UCSD-AML1 (cell line): ENCODE measurements at regions not wholly inside any gene's neighbourhood (a gene's known extent, or its start where the extent isn't known, plus 50 kb on each side); places are given as distances from the start of the nearest gene placed in this dataset.
"Not testable (repeated sequence)": the region's sequence is repeated elsewhere in the genome, so short reads cannot be mapped to it uniquely, and the experiment has no call there.

ENCODE experiments used
- DNase-seq: peaks from one replicate; lab custom pipeline; 2025; ENCODE audit not compliant: unreplicated experiment; lab: John Stamatoyannopoulos, UW

DNA sequence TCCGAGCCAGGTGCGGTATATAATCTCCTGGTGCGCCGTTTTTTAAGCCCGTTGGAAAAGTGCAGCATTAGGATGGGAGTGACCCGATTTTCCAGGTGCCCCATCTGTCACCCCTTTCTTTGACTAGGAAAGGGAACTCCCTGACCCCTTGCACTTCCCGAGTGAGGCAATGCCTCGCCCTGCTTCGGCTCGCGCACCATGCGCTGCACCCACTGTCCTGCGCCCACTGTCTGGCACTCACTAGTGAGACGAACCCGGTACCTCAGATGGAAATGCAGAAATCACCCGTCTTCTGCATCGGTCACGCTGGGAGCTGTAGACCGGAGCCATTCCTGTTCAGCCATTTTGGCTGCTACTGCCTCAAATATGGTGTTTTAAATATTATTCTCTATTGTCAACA, 198.0 kb downstream of the MEIS1 start:
- DNase-seq, result not testable (repeated sequence)

DNA sequence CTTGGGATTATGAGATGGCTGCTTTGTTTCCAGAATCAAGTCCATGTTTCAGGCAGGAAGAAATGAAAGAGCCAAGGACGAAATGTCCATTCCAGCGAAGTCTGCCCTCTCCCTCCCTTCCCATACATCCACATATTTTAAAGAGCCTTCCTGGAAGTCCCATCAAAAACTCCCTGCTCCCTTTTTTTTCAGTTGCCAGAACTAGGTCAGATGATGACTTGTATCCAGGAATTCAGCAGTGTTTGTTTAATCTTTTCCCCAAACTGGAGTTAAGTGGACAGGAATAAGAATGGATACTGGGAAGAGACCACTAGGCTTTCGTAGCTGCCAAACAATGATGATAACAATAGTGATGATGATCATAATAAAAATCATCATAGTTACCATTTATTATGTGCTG, 198.7 kb downstream of the MEIS1 start:
- no peak for DNase-seq

DNA sequence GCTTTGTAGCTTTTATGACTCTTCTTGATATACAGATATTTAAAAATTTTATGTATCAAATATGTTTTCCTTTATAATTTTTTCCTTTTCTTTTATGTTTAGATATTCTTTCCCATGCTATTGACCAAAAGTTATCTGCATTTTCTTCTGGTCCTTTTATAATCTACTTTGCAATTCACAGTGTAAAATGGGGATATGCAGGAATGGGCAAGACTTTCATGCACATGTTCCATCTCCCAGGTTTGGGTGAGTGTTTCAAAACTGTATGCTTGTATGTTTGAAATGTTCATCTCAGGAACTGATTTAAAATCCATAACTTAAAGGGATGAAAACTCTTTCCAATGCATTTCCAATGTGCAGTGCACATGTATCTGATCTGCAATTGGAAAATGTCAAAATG, 199.9 kb downstream of the MEIS1 start:
- DNase-seq, result no peak

DNA sequence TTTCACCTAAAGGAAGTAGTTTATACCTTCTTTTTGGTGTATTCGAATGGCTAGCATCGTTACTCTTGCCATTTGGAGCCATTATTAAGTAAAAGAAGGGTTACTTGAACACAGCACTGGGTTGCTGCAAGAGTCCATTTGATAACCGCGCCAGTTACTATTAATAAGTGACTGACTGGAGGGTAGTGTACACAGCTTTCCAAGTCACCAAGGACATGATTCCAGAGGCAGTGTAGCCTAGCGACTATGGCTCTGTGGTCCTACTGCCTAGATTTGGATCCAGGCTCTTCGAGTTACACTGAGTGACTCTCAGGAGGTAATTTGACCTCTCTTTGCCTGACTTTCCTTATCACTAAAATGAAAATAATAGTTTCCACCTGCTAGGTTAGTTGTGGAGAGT, 206.8 kb downstream of the MEIS1 start:
- DNase-seq, result no peak

DNA sequence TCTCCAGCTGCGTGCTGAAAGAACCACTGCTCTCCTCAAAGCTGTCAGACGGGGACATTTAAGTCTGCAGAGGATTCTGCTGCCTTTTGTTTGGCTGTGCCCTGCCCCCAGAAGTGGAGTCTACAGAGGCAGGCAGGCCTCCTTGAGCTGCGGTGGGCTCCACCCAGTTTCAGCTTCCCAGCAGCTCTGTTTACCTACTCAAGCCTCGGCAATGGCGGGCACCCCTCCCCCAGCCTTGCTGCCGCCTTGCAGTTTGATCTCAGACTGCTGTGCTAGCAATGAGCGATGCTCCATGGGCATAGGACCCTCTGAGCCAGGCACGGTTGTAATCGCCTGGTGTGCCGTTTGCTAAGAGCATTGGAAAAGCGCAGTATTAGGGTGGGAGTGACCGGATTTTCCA, 213.2 kb downstream of the MEIS1 start:
- DNase-seq, result not testable (repeated sequence)

DNA sequence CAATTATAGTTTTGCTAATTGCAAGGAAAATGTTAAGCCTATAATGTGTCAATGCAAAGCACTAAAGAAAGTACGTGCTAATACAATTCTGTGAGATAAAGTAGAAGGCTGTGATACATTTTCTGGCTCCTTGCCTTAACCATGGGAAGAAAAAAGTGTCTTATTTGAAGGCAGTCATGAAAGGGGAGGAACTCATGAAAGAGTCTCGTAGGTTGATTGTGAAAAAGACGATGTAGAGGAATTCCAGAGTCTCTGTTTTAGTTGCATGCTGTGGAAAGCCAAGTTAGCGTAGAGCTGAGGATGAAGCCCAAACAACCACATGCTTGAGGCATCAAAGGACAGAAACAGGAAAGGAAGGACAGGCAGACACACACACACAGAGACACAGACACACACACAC, 214.1 kb downstream of the MEIS1 start:
- no peak for DNase-seq

DNA sequence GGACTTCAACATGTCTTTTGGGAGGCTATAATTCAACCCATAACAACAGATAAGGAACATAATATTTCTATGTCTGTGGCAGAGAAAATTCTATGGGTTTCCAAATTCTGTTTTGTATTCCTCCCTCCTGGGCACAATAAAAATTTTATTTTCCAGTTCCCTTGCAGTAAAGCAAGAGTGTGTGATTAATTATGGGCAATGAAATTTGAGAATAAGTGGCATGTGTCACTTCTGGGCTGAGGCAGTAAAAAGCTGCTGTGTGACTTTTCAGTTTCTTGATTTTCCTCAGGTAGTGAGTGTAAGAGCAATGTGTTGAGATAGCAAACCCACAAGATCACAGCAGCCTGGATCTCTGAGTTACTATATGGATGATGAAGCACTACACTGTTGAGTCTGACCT, 216.4 kb downstream of the MEIS1 start:
- DNase-seq, result no peak

DNA sequence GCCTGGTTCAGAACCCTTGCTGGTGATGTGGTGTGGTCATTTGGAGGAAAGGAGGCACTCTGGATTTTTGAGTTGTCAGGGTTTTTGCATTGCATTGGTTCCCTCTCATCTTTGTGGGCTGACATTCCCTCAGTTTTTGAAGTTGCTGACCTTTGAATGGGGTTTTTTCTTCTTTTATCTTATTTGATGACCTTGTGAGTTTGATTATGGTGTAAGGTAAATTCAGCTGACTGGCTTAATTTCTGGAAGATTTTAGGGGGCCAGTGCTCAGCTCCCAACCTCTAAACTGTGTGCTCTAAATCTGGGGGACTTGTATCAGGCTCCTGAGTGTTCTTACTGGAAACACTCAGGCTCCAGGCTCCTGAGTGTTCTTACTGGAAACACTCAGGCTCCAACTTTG, 225.9 kb downstream of the MEIS1 start:
- DNase-seq, result no peak

DNA sequence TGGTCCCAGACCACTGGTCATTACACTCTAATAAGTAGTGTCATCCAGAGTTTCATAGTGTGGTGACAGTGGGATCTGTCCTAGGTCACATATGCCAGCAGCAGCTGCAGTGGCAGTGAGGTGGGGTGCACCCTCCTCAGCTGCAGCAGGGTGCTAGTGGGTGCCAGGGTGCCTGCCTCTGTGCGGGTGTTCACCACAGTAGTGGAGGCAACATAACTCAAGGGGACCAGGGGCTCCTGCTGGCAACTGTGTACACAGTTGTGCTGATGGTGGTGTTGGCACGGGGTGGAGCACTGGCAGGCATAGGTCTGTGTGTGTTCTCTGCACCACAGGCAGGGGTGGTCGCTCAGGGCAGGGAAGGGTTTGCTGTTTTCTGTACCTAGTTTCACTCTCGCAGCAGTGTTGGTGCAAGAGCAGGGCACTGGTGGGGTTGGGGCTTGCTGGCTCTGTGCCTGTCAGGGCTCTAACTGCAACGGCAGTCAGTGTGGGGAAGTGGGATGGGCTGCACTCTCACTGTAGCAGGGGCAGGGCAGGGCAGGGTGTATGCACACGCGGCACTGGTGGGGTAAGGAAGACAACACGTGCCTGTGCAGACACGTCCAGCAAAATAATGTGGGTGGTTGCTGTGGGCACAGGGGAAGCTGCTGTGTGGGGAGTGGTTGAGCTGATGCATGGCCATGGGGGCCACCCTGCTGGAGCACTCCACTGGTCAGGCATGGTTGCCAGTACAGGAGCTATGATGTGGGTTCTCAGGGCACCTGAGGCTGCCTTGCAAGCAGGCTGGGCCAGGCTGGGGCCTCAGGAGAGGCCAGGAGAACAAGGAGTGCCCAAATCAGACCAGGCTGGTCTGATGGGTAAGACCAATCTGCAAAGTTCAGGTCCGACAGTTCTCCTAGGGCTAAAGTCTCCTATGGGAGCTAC, 226.6 kb downstream of the MEIS1 start:
- DNase-seq, result no peak

DNA sequence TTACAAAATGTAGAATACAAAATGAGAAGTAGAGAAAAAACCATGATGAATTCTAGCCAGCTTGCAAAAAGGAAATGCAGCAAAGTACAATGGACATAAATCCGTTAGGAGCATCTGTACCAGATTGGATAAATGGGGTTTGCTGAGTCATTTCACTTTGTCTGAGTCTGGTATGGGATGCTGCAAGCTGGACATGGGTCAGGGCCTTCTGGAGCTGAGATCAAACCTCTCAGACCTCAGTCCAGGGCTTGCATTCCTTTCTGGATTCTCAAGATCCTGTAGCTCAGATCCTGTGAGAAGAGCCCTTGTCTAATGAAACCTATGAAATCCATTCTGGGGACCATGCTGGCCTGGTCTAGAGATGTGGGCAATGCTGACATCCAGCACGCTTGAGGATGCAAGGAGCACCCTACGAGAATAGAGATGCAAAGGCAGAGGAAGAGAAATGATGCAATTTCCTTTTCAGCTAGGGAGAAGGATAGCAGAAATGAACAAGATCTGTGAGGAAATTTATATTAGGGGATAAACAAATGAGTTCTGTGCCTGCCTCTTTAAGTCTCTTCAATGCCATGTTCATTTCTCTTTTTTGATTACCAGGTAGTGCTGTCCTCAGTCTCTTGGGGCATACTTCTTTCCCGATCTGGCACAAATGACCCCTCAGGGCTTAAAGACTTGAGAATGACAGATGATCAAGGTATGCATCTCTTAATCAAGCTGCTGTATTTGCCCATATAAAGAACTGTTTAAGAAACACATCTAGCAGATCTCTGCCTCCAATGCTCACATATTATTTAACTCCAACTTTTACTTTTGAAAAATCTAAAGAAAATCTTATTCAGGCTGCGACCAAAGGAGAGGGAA, 230.4 kb downstream of the MEIS1 start:
- DNase-seq, result no peak

DNA sequence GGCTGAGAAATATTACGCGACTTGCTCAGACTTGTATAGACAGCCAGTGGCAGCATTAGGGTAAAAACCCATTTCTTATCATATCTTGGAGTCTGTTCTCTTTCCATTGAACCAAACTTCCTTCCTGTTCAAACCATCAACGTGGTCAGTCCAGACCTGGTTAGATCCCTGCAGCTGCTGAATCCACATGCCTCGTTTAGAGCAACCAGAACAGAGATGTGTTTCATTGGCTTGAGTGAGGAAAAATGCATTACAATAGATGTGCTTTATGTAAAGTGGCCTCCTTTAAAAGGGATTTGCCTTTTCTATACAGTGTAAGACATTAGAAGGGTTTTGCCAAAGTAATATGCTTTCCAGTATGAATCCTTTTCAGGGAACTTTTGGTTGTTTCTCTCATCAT, 232.4 kb downstream of the MEIS1 start:
- no peak for DNase-seq

DNA sequence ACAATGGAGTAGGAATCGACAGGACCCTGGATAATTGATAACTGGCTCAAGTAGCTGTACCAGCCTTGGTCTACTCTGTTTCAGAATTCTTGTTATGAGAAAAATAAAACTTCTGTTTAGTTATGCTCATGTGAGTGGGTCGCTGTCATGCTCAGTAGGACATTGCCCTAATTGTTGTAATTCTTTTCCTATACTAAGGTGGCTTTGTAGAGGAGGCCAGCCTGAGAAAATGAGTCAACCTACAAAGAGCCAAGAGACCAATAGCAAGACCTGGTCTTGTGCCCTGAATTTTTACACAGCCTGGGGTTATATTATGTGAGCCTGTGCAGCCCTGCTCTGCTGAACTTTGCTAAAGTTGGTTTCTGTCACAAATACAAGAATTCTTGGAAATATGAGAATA, 238.4 kb downstream of the MEIS1 start:
- DNase-seq, result no peak

DNA sequence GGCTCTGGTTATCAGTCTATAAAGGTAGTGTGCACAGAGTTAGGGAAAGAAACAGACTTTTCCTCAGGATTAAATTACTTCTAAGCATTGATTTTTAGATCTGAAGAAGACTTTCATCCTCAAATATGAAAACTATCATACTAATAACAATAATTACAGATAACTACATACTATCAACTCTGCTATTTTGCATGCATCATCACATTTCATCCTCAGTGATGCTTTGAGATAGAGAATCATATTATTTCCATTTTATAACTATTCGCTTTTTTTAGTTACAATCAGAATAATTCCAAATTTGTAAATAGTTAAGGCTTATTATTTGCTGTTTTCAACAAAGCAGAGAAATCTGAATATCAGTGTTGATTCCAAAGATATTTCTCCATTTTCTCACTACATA, 239.2 kb downstream of the MEIS1 start:
- DNase-seq, result no peak

DNA sequence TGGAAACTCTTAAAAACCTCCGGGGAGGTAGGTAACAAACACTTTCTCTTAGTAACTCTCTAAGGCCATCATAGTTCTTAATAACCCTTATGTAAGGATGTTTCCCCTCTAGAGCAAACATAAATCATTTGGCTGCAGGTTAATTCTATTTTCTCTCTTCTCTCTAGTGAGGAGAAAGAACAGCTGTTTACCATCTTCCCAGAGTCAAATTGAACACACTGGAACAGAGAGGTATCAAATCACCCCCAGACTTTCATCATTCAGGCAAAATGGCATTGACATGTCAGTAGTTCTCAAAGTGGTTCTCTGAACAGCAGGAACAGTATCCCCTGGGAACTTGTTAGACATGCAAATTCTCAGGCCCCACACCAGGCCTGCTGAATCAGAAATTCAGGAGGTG, 240.7 kb downstream of the MEIS1 start:
- no peak for DNase-seq

DNA sequence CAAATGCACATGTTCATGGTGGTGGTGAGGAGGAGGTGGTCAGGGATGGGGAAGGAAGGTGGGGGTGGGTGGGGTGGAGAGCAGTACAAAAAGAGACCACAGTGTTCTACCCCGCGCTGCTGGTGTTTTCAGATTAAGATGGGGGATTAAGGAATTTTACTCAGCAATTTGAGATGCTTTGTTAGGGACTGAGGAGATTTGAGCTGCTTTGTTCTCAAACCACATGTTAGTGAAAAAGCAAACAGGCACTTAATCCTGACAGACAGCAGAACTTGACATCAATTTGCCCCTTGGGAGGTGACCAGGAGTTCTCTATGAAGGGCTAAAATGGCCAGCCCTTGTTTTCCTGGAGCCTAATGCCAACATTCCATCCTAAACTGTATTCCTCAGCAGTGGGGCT, 244.5 kb downstream of the MEIS1 start:
- DNase-seq, result no peak

DNA sequence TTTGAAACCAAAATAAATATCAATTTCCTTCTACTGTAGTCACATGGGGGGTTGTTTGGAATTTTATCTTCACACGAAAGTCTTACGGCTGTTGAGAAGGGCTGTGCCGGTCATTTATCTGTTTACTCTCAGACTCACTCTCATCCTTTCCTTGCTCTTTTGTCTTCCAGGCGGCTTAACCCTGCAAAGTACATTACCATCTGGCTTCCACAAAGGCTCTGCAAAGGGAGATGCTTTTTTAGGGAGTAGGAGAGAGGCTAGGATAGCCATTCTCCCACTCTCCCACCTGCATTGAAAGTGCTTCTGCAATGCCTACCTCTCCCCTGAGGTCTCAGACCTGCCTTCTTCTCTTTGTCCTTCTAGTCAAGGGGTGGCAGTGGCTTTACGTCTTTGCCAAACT, 247.6 kb downstream of the MEIS1 start:
- DNase-seq, result no peak

DNA sequence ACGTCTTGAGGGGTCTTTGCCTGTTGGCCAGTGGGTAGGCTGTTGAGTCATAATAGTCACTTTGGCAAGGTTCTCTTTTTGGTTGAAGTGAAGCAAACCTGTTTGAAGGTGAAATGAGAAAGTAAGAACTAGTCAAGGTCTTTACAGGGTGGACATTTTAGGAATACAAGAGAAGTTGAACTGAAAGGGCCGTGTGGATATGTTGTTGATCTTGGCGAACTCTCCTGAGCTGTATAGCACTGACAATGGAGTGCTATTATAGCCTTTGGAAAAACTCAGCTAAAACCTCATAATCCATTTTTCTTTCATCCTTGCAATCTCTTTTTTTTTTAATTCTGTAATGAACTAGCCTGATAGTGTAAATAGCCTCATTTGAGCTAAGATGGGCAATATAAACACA, 248.1 kb downstream of the MEIS1 start:
- DNase-seq, result no peak

DNA sequence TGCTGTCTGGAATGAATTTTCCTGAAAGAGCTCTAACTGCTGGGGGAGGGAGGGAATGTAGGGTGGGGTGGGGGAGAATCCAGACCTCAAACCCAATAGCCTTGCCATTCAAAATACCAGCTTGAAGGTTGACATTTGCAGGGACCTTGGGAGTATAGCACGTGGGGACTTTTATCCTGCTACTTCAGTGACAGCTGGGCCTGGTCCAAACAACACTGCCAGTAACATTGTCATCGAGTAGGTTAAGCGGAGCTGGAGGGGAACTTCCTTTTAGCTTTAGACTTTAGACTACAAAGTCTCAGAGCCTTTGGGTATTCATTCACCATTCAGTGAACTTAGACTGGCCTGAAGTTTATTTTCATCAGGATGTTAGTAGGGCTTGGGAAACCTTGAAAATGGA, 248.7 kb downstream of the MEIS1 start:
- no peak for DNase-seq

DNA sequence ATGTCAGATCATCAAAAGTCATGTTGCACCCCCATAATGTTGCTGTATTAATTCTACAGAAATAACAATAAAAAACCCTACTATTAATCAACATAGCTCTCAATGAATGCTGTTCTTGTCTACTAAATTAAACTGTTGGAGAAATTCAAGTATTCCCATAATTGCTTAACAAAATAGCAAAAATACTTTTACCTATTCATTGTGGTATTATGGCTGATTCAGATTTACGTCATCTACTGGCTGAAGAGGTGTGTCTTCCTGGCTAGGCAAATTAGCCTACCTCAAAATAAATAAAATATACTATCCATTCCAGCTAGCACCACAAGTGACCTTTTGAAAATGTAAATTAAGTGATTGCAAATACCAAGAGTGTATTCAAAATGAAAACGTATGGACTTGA, 249.4 kb downstream of the MEIS1 start:
- no peak for DNase-seq

DNA sequence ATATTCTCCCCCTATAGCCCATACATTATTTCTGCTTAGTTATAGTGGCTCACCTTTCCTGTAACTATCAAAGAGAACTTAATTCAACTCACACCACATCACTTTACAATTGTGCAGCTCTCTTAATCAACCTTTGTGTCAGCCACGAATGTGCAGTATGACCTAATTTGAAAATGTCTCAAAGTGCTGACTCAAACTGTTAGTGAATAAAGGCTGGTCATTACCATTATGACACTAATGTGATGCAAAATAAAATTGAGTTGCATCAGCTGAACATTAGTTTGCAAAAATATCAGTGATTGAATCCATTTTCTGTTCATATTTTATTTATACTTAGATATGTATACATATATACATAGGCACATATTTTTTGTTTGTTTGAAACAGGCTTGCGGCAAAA, 251.8 kb downstream of the MEIS1 start:
- DNase-seq, result no peak

DNA sequence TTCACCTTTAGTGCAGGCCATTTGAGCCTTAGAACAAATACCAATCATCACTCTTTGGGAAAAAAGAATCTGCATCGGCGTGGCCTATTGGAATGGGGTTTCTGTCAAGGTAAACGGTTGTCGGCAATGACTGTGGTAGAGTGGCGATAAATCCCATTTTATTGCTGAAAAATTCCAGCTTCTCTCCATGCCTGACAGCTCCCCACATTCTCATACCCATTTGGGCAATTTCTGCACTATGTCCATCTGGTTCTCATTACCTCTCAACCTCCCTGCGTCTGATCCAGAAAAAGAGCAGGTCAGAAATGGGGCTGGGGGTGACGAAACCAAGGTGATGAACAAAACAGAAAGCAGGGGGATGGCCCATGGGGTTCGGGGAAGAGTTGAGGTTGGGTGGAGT, 254.0 kb downstream of the MEIS1 start:
- no peak for DNase-seq

DNA sequence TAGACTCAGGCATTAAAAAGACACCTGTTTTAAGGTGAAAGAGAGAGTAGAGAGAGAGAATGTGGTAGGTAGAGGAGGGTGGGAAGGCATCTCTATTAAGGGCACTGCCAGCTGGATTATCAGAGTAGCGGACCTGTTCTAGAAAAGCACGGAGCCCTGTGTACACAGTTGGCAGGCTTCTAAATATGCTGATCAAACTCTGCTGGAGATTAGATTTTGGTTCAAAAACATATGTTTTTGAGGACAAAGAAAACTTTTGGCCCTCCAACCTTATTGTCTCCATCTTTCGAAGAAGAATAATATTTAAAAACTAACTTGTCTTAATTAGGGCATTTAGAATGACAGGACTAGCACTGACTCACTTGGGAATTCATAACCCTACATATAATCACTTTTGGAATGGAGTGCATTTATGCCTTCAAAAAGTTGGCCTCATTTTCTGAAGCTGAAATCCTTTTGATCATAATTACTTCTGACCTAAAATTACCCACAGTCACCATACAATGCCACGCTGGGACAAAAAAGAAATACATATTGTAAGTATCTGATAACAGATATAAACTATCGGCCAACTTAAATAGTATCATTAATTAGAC, 254.6 kb downstream of the MEIS1 start:
- DNase-seq, result no peak
